ENCODE measurements at regions not wholly inside any gene's neighbourhood (a gene's known extent, or its start where the extent isn't known, plus 50 kb on each side); places are given as distances from the start of the nearest gene placed in this dataset.

DNA sequence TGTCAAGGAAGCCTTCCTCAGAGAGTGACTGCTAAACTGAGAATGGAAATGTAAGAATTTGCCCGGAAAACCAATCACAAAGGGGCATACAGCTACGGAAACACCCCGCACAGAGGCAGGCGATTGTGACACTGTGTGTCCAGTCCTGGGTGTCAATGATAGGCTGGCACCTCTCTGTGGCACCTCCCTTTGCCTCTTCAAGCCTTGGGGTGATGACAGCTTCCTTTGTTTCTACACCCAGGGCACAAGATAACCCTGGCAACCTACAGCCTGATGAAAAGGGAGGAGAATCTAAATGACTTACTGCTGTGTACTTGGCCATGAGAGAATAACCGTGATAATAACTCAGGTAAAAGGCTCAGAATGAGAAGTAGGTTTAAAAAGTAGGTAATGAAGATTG is 93.6 kb upstream of the SSTR4 start:
- TF ChIP-seq FOSL2 (IDR thresholded peaks at IDR 0.05; ENCODE audit: borderline replicate concordance, low read depth): no peak
- TF ChIP-seq, protein P1, sequence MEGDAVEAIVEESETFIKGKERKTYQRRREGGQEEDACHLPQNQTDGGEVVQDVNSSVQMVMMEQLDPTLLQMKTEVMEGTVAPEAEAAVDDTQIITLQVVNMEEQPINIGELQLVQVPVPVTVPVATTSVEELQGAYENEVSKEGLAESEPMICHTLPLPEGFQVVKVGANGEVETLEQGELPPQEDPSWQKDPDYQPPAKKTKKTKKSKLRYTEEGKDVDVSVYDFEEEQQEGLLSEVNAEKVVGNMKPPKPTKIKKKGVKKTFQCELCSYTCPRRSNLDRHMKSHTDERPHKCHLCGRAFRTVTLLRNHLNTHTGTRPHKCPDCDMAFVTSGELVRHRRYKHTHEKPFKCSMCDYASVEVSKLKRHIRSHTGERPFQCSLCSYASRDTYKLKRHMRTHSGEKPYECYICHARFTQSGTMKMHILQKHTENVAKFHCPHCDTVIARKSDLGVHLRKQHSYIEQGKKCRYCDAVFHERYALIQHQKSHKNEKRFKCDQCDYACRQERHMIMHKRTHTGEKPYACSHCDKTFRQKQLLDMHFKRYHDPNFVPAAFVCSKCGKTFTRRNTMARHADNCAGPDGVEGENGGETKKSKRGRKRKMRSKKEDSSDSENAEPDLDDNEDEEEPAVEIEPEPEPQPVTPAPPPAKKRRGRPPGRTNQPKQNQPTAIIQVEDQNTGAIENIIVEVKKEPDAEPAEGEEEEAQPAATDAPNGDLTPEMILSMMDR (IDR thresholded peaks at IDR 0.05): no peak
- TF ChIP-seq, protein P2, sequence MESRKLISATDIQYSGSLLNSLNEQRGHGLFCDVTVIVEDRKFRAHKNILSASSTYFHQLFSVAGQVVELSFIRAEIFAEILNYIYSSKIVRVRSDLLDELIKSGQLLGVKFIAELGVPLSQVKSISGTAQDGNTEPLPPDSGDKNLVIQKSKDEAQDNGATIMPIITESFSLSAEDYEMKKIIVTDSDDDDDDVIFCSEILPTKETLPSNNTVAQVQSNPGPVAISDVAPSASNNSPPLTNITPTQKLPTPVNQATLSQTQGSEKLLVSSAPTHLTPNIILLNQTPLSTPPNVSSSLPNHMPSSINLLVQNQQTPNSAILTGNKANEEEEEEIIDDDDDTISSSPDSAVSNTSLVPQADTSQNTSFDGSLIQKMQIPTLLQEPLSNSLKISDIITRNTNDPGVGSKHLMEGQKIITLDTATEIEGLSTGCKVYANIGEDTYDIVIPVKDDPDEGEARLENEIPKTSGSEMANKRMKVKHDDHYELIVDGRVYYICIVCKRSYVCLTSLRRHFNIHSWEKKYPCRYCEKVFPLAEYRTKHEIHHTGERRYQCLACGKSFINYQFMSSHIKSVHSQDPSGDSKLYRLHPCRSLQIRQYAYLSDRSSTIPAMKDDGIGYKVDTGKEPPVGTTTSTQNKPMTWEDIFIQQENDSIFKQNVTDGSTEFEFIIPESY (IDR thresholded peaks at IDR 0.05; ENCODE audit: borderline replicate concordance, low read depth): no peak
- TF ChIP-seq RFX5 (IDR thresholded peaks at IDR 0.05; ENCODE audit: low read length): no peak

Data from SK-N-SH (cell line).